H1 (cell line): ENCODE measurements at regions not wholly inside any gene's neighbourhood (a gene's known extent, or its start where the extent isn't known, plus 50 kb on each side); places are given as distances from the start of the nearest gene placed in this dataset.

Experiments used
- CTCF ChIA-PET: fragments of 300-600 bp; sonication (Branson Sonifier 250); formaldehyde crosslinking; loops from one replicate; lab custom pipeline; 2021; ENCODE audit not compliant: partially characterized antibody; lab: Charles Lee
- POLR2A ChIA-PET: fragments of 300-600 bp; sonication (Branson Sonifier 250); formaldehyde crosslinking; loops from one replicate; lab custom pipeline; 2021; ENCODE audit warnings: inconsistent platforms; ENCODE audit not compliant: partially characterized antibody; lab: Charles Lee
- DNase-seq, 2 experiments: peaks; one replicate each; pipeline versions ENCODE4 v3.0.0 to v3.0.0-alpha.2; 2010 to 2022; ENCODE audit warnings: low spot score in 2 of 2, low read depth in 1 of 2, mixed read lengths in 1 of 2
- FAIRE-seq: peaks from 2 replicates; lab custom pipeline; 2011; peaks lifted over from hg19 to GRCh38; lab: Jason Lieb, UNC
- H2AFZ ChIP-seq: 2 replicates; pipeline ENCODE4 v1.8.1; 2012; ENCODE audit warnings: low read length, inconsistent platforms
- H2AK5ac ChIP-seq: 2 replicates; pipeline ENCODE4 v1.6.1; 2013; ENCODE audit warnings: low read depth, low read length
- H2BK120ac ChIP-seq: replicated peaks from 2 replicates; pipeline ENCODE3; 2013; ENCODE audit warnings: low read depth, low read length, inconsistent platforms
- H2BK12ac ChIP-seq: 2 replicates; pipeline ENCODE4 v1.6.1; 2013; ENCODE audit warnings: low read depth, low read length
- H2BK15ac ChIP-seq: 2 replicates; pipeline ENCODE4 v1.6.1; 2013; ENCODE audit warnings: low read length
- H2BK20ac ChIP-seq: 2 replicates; pipeline ENCODE4 v1.6.1; 2013; ENCODE audit warnings: low read length
- H2BK5ac ChIP-seq: 2 replicates; pipeline ENCODE4 v1.6.1; 2013; ENCODE audit warnings: low read depth, low read length
- H3K14ac ChIP-seq: 2 replicates; pipeline ENCODE4 v1.6.1; 2013; ENCODE audit warnings: inconsistent platforms; ENCODE audit not compliant: insufficient read length
- H3K18ac ChIP-seq: 2 replicates; pipeline ENCODE4 v1.6.1; 2013; ENCODE audit warnings: low read length; ENCODE audit errors: extremely low read depth
- H3K23ac ChIP-seq: 2 replicates; pipeline ENCODE4 v1.6.1; 2013; ENCODE audit warnings: inconsistent platforms; ENCODE audit not compliant: insufficient read length
- H3K23me2 ChIP-seq: 2 replicates; pipeline ENCODE4 v1.6.1; 2013; ENCODE audit warnings: low read depth, low read length
- H3K27ac ChIP-seq: 2 replicates; pipeline ENCODE4 v1.6.1; 2011; ENCODE audit warnings: low read depth, low read length, inconsistent platforms
- H3K27me3 ChIP-seq, 4 experiments: replicated peaks in 1 of 4; 1 replicate in 1 of 4; 2 replicates in 3 of 4; pipeline versions ENCODE4 v1.6.1 to v1.8.1; 2011 to 2013; ENCODE audit warnings: low read length in 3 of 4, mild to moderate bottlenecking in 3 of 4, inconsistent platforms in 2 of 4, mixed read lengths in 2 of 4, moderate library complexity in 1 of 4; ENCODE audit not compliant: control insufficient read depth in 3 of 4, insufficient read depth in 3 of 4; ENCODE audit errors: extremely low read depth in 1 of 4
- H3K36me3 ChIP-seq, 4 experiments: 2 replicates each; pipeline versions ENCODE4 v1.6.1 to v1.8.1; 2011 to 2013; ENCODE audit warnings: mild to moderate bottlenecking in 4 of 4, low read length in 3 of 4, moderate library complexity in 2 of 4, control low read depth in 1 of 4, inconsistent platforms in 1 of 4; ENCODE audit not compliant: insufficient read depth in 4 of 4, control insufficient read depth in 2 of 4
- H3K4ac ChIP-seq: replicated peaks from 2 replicates; pipeline ENCODE3; 2013; ENCODE audit warnings: low read length, low read depth, mixed read lengths, inconsistent platforms; ENCODE audit not compliant: insufficient read length
- H3K4me1 ChIP-seq, 4 experiments: replicated peaks in 1 of 4; 1 replicate in 1 of 4; 2 replicates in 3 of 4; pipeline versions ENCODE4 v1.6.1 to v1.8.1; 2011 to 2013; ENCODE audit warnings: low read length in 3 of 4, inconsistent platforms in 2 of 4, mixed read lengths in 1 of 4; ENCODE audit not compliant: insufficient read depth in 4 of 4, control insufficient read depth in 3 of 4
- H3K4me2 ChIP-seq, 2 experiments: 2 replicates each; pipeline versions ENCODE4 v1.6.1 to v1.8.1; 2011 to 2013; ENCODE audit warnings: low read depth in 2 of 2, low read length in 2 of 2, control low read depth in 1 of 2, inconsistent platforms in 1 of 2, mild to moderate bottlenecking in 1 of 2; ENCODE audit not compliant: insufficient read depth in 1 of 2
- H3K4me3 ChIP-seq, 4 experiments: fragments of 200-600, 300-600 bp in 1 of 4; sonication (generic), shearing (Covaris generic), sonication (Bioruptor Twin) in 1 of 4; 2 replicates each; pipeline versions ENCODE4 v1.5.1 to v1.8.1; 2011 to 2016; ENCODE audit warnings: low read length in 4 of 4, low read depth in 3 of 4, control low read depth in 2 of 4, inconsistent platforms in 2 of 4, mild to moderate bottlenecking in 2 of 4, mixed read lengths in 1 of 4, moderate library complexity in 1 of 4; ENCODE audit not compliant: insufficient read depth in 2 of 4; ENCODE audit errors: extremely low read depth in 1 of 4
- H3K56ac ChIP-seq: replicated peaks from 2 replicates; pipeline ENCODE3; 2013; ENCODE audit warnings: low read depth, mild to moderate bottlenecking, mixed read lengths, low read length, inconsistent platforms; ENCODE audit not compliant: insufficient read length
- H3K79me1 ChIP-seq: 2 replicates; pipeline ENCODE4 v1.6.1; 2013; ENCODE audit warnings: low read depth, low read length, control low read depth
- H3K79me2 ChIP-seq, 2 experiments: 2 replicates each; pipeline versions ENCODE4 v1.6.1 to v1.8.1; 2012 to 2013; ENCODE audit warnings: low read length in 2 of 2, mild to moderate bottlenecking in 2 of 2, inconsistent platforms in 1 of 2; ENCODE audit not compliant: insufficient read depth in 2 of 2, control insufficient read depth in 1 of 2
- H3K9ac ChIP-seq, 4 experiments: replicated peaks in 1 of 4; 1 replicate in 1 of 4; 2 replicates in 3 of 4; pipeline versions ENCODE4 v1.6.1 to v1.8.1; 2011 to 2013; ENCODE audit warnings: low read depth in 3 of 4, low read length in 3 of 4, control low read depth in 2 of 4, mild to moderate bottlenecking in 2 of 4, moderate library complexity in 2 of 4, inconsistent platforms in 1 of 4; ENCODE audit errors: extremely low read depth in 1 of 4
- H3K9me3 ChIP-seq, 2 experiments: 2 replicates each; pipeline versions ENCODE4 v1.6.1 to v1.8.1; 2012 to 2013; ENCODE audit warnings: mild to moderate bottlenecking in 2 of 2, moderate library complexity in 2 of 2, control low read depth in 1 of 2, inconsistent platforms in 1 of 2, low read depth in 1 of 2, low read length in 1 of 2, mixed read lengths in 1 of 2; ENCODE audit not compliant: insufficient read depth in 2 of 2
- H4K20me1 ChIP-seq, 2 experiments: replicated peaks in 1 of 2; 2 replicates each; pipeline versions ENCODE3 to v1.8.1; 2011 to 2013; ENCODE audit warnings: inconsistent platforms in 2 of 2, low read length in 2 of 2, mild to moderate bottlenecking in 1 of 2; ENCODE audit not compliant: insufficient read depth in 2 of 2, control insufficient read depth in 1 of 2
- H4K5ac ChIP-seq: 2 replicates; pipeline ENCODE4 v1.6.1; 2013; ENCODE audit warnings: low read length, low read depth, mixed read lengths, inconsistent platforms; ENCODE audit not compliant: insufficient read length
- H4K8ac ChIP-seq: 2 replicates; pipeline ENCODE4 v1.8.0; 2013; ENCODE audit warnings: mild to moderate bottlenecking, moderate library complexity, low read length, inconsistent platforms; ENCODE audit not compliant: insufficient read depth; ENCODE audit errors: extremely low read depth
- H4K91ac ChIP-seq: replicated peaks from 2 replicates; pipeline ENCODE3; 2013; ENCODE audit warnings: low read length, mixed read lengths, inconsistent platforms; ENCODE audit not compliant: insufficient read length
- ASH2L ChIP-seq: fragments of 200-600, 300-600 bp; sonication (generic); IDR thresholded peaks from one replicate; pipeline ENCODE4 v1.7.1; 2017; ENCODE audit warnings: low read length
- ATF3 ChIP-seq: IDR thresholded peaks from 2 replicates; pipeline ENCODE4 v1.6.1; 2011; ENCODE audit warnings: low read depth, mild to moderate bottlenecking, low read length; ENCODE audit not compliant: insufficient read depth
- BCL11A ChIP-seq, 2 experiments: IDR thresholded peaks; one replicate each; pipeline ENCODE4 v1.6.1; 2011; ENCODE audit warnings: low read depth in 2 of 2, low read length in 2 of 2, mild to moderate bottlenecking in 2 of 2
- CHD1 ChIP-seq: IDR thresholded peaks from 2 replicates; pipeline ENCODE4 v1.6.1; 2012; ENCODE audit warnings: low read depth, low read length, improper control_type of control experiment
- CHD2 ChIP-seq: IDR thresholded peaks from 2 replicates; pipeline ENCODE4 v1.6.1; 2012; ENCODE audit warnings: low read length, improper control_type of control experiment
- CREB1 ChIP-seq: IDR thresholded peaks from 2 replicates; pipeline ENCODE4 v1.6.1; 2012; ENCODE audit warnings: inconsistent platforms
- FOSL1 ChIP-seq: IDR thresholded peaks from 2 replicates; pipeline ENCODE4 v1.6.1; 2011; ENCODE audit warnings: mild to moderate bottlenecking, low read depth, low read length, moderate library complexity; ENCODE audit not compliant: insufficient read depth
- GTF2F1 ChIP-seq: IDR thresholded peaks from 2 replicates; pipeline ENCODE4 v1.6.1; 2012; ENCODE audit warnings: low read depth, low read length, improper control_type of control experiment, borderline replicate concordance
- KDM5A ChIP-seq: fragments of 200-600 bp; IDR thresholded peaks from 2 replicates; pipeline ENCODE4 v1.7.1; 2012; ENCODE audit warnings: mild to moderate bottlenecking, low read length, inconsistent platforms, mixed read lengths
- RNF2 ChIP-seq: fragments of 200-900, 300-1000 bp; sonication (generic); IDR thresholded peaks from 2 replicates; pipeline ENCODE4 v1.7.1; 2016; ENCODE audit warnings: borderline replicate concordance, low read depth, mild to moderate bottlenecking, antibody characterized with exemption, low read length; ENCODE audit not compliant: poor library complexity, severe bottlenecking; ENCODE audit errors: missing control alignments
- SIX5 ChIP-seq: IDR thresholded peaks from 2 replicates; pipeline ENCODE4 v1.6.1; 2011; ENCODE audit warnings: mild to moderate bottlenecking, low read depth, low read length
- SP4 ChIP-seq: IDR thresholded peaks from 2 replicates; pipeline ENCODE4 v1.6.1; 2012; ENCODE audit warnings: low read length, inconsistent platforms
- USF2 ChIP-seq: IDR thresholded peaks from 2 replicates; pipeline ENCODE4 v1.6.1; 2011; ENCODE audit warnings: low read length, improper control_type of control experiment
- WGBS, 2 experiments: shearing (Covaris generic) in 1 of 2; methylation state at CpG; one replicate each; pipeline versions ENCODE4 v1.1.6 to v1.1.7; 2013 to 2015; ENCODE audit warnings: low lambda C conversion rate in 2 of 2, mixed read lengths in 2 of 2, inconsistent platforms in 1 of 2, low coverage in 1 of 2, missing lambda C conversion rate in 1 of 2; ENCODE audit not compliant: insufficient replicate concordance in 2 of 2, insufficient coverage in 1 of 2, insufficient read length in 1 of 2; ENCODE audit errors: extremely low coverage in 1 of 2, missing lambda C conversion rate in 1 of 2; 5-methylcytosine and 5-hydroxymethylcytosine counted together

GRCh38 chr13:34139660-34140227 is 321.8 kb downstream of the RFC3 start:
- Histone ChIP-seq H3K27ac (no peak overlapping the region), H3K36me3 (no peaks in the 10 kb centered on the region), H2BK120ac (no peak overlapping the region), H3K4me2 (no peak overlapping the region), H3K56ac (no peak overlapping the region), H3K79me2 (no peaks in the 10 kb centered on the region), H3K23me2 (no peaks in the 10 kb centered on the region), H3K4me3 (no peak overlapping the region), H4K5ac (no peak overlapping the region), H4K91ac (no peak overlapping the region), H3K27me3 (no peaks in the 10 kb centered on the region), H4K20me1 (no peaks in the 10 kb centered on the region), H3K23ac (no peak overlapping the region), H3K79me1 (no peaks in the 10 kb centered on the region), H2BK15ac (no peak overlapping the region), H2AFZ (0 out of 2 replicates have a peak overlapping the region, but pooled peaks have one; percentile 75), H2BK5ac (no peak overlapping the region), H3K9me3 (peaks cover 0 to 4% of the 10 kb centered on the region in 2 experiments; a peak in 1 of 4 replicates), H3K14ac (no peak overlapping the region), H4K8ac (no peak overlapping the region), H3K4ac (no peak overlapping the region), H2BK12ac (no peak overlapping the region), H3K9ac (no peak overlapping the region), H2BK20ac (no peak overlapping the region), H3K4me1 (peaks cover 0 to 6% (median 0%) of the 10 kb centered on the region in 4 experiments; a peak in 1 of 7 replicates), H2AK5ac (no peak overlapping the region), H3K18ac (no peak overlapping the region)
- WGBS, 2 experiments = 87% methylated on average over 4 of the region's 4 CpGs; no CpG with 5 or more reads in 1 of the 2 experiments
- CTCF ChIA-PET = no interaction called here
- POLR2A ChIA-PET = no interaction called here
- FAIRE-seq = no peak
- no peak for DNase-seq
- TF ChIP-seq USF2 (no peak), ASH2L (no peak), KDM5A (no peak), RNF2 (no peak), SP4 (no peak), GTF2F1 (no peak), CHD2 (no peak), BCL11A (IDR thresholded peaks at IDR 0.05; ENCODE audit: low read depth in 2 of 2, low read length in 2 of 2) (no peak), CHD1 (no peak), SIX5 (no peak), CREB1 (no peak), FOSL1 (no peak), ATF3 (no peak)
